GM12878 (cell line): ENCODE measurements at regions not wholly inside any gene's neighbourhood (a gene's known extent, or its start where the extent isn't known, plus 50 kb on each side); places are given as distances from the start of the nearest gene placed in this dataset.

Experiments used
- ATAC-seq: fragments of 200-7000 bp; cut with Tn5 transposase; 3 replicates; pipeline ENCODE4 v1.9.1; 2020; ENCODE audit warnings: mild to moderate bottlenecking, moderate library complexity
- BruUV-seq: library from RNA; stranded (reverse); fragments of 400-500 nt; replicated peaks from 2 replicates; lab custom pipeline; 2021; lab: Mats Ljungman, UMichigan
- CTCF ChIA-PET: fragments of 300-600 bp; sonication (Branson Sonifier 250); formaldehyde crosslinking; extraction: SDS; loops from one replicate; lab custom pipeline; 2021; ENCODE audit warnings: inconsistent platforms; lab: Yijun Ruan, JAX
- POLR2A ChIA-PET: fragments of 350-600 bp; formaldehyde crosslinking; extraction: SDS; loops from one replicate; lab custom pipeline; 2021; ENCODE audit warnings: inconsistent platforms; lab: Charles Lee
- RAD21 ChIA-PET: fragments of 300-600 bp; sonication (Branson Sonifier 250); formaldehyde crosslinking; loops from one replicate; lab custom pipeline; 2023; ENCODE audit warnings: antibody characterized with exemption; ENCODE audit not compliant: unreplicated experiment; lab: Charles Lee
- SMC1A ChIA-PET: fragments of 300-600 bp; sonication (Branson Sonifier 250); formaldehyde crosslinking; loops from one replicate; lab custom pipeline; 2023; ENCODE audit not compliant: unreplicated experiment, uncharacterized antibody; lab: Charles Lee
- DNase-seq: peaks from one replicate; pipeline ENCODE4 v3.0.0-alpha.2; 2011; ENCODE audit warnings: low read depth, low spot score
- FAIRE-seq: peaks from 3 replicates; lab custom pipeline; 2011; peaks lifted over from hg19 to GRCh38; lab: Jason Lieb, UNC
- H2AFZ ChIP-seq: 2 replicates; pipeline ENCODE4 v1.6.0; 2011; ENCODE audit warnings: low read depth, low read length, control low read depth; ENCODE audit not compliant: control insufficient read depth
- H3K27ac ChIP-seq: 2 replicates; pipeline ENCODE4 v1.5.1; 2011; ENCODE audit warnings: control low read depth; ENCODE audit not compliant: control insufficient read depth, insufficient read depth
- H3K27me3 ChIP-seq, 2 experiments: replicated peaks in 1 of 2; 2 replicates each; pipeline versions ENCODE4 v1.6.0 to v1.6.1; 2011; ENCODE audit warnings: low read length in 1 of 2; ENCODE audit not compliant: control insufficient read depth in 2 of 2, insufficient read depth in 2 of 2
- H3K36me3 ChIP-seq, 2 experiments: 2 replicates each; pipeline ENCODE4 v1.5.1; 2011; ENCODE audit warnings: low read length in 1 of 2; ENCODE audit not compliant: control insufficient read depth in 2 of 2, insufficient read depth in 2 of 2
- H3K4me1 ChIP-seq: 2 replicates; pipeline ENCODE4 v1.6.1; 2011; ENCODE audit warnings: mild to moderate bottlenecking, low read length, moderate library complexity, mixed read lengths; ENCODE audit not compliant: control insufficient read depth, insufficient read depth
- H3K4me2 ChIP-seq: 2 replicates; pipeline ENCODE4 v1.6.0; 2011; ENCODE audit warnings: control low read depth; ENCODE audit not compliant: control insufficient read depth, insufficient read depth
- H3K4me3 ChIP-seq: fragments of 200-600 bp; sonication (generic); 2 replicates; pipeline ENCODE4 v1.5.1; 2016
- H3K79me2 ChIP-seq: 2 replicates; pipeline ENCODE4 v1.6.0; 2011; ENCODE audit warnings: low read length; ENCODE audit not compliant: control insufficient read depth, insufficient read depth
- H3K9ac ChIP-seq: 2 replicates; pipeline ENCODE4 v1.8.0; 2011; ENCODE audit warnings: low read length, control low read depth, mixed read lengths; ENCODE audit not compliant: control insufficient read depth, insufficient read depth
- H3K9me3 ChIP-seq: replicated peaks from 3 replicates; pipeline ENCODE4 v1.5.1; 2011; ENCODE audit warnings: mild to moderate bottlenecking, low read length; ENCODE audit not compliant: control insufficient read depth, insufficient read depth
- H4K20me1 ChIP-seq: 2 replicates; pipeline ENCODE4 v1.6.0; 2011; ENCODE audit not compliant: control insufficient read depth, insufficient read depth
- BHLHE40 ChIP-seq, 2 experiments: fragments of 450-650 bp in 1 of 2; IDR thresholded peaks; 2 replicates each; pipeline ENCODE4 v1.6.1; 2011 to 2017; ENCODE audit warnings: low read depth in 2 of 2, borderline replicate concordance in 1 of 2, improper control_type of control experiment in 1 of 2, low read length in 1 of 2, mild to moderate bottlenecking in 1 of 2
- CBX5 ChIP-seq: sonication (generic); IDR thresholded peaks from 2 replicates; pipeline ENCODE4 v1.6.1; 2016; ENCODE audit warnings: low read depth, moderate library complexity, mild to moderate bottlenecking, inconsistent platforms
- CTCF ChIP-seq, 3 experiments: IDR thresholded peaks in 2 of 3; conservative IDR thresholded peaks in 1 of 3; 2 replicates each; pipeline ENCODE4 v1.5.1; 2011; ENCODE audit warnings: low read depth in 3 of 3, low read length in 3 of 3, mild to moderate bottlenecking in 3 of 3, control low read depth in 2 of 3, moderate library complexity in 2 of 3, inconsistent platforms in 1 of 3, mixed read lengths in 1 of 3; ENCODE audit not compliant: control insufficient read depth in 2 of 3, insufficient read depth in 1 of 3; ENCODE audit errors: extremely low read depth in 1 of 3
- EP300 ChIP-seq, 2 experiments: fragments of 150-350 bp in 1 of 2; IDR thresholded peaks; 2 replicates each; pipeline ENCODE4 v1.6.1; 2011 to 2012; ENCODE audit warnings: low read depth in 2 of 2, low read length in 2 of 2, borderline replicate concordance in 1 of 2, improper control_type of control experiment in 1 of 2, inconsistent platforms in 1 of 2; ENCODE audit not compliant: control insufficient read depth in 1 of 2
- ETV6 ChIP-seq, 2 experiments: fragments of 450-650 bp in 1 of 2; IDR thresholded peaks in 1 of 2; conservative IDR thresholded peaks in 1 of 2; 2 replicates each; pipeline ENCODE4 v1.6.1; 2014; ENCODE audit warnings: antibody characterized with exemption in 1 of 2, borderline replicate concordance in 1 of 2, low read depth in 1 of 2, mild to moderate bottlenecking in 1 of 2, moderate library complexity in 1 of 2
- KLF5 ChIP-seq: fragments of 450-650 bp; IDR thresholded peaks from 2 replicates; pipeline ENCODE4 v1.6.1; 2014; ENCODE audit warnings: mild to moderate bottlenecking; ENCODE audit not compliant: partially characterized antibody
- MEF2B ChIP-seq: fragments of 450-650 bp; IDR thresholded peaks from 2 replicates; pipeline ENCODE4 v1.6.1; 2018; ENCODE audit warnings: mild to moderate bottlenecking, moderate library complexity; ENCODE audit not compliant: partially characterized antibody, poor library complexity, severe bottlenecking
- NR2C1 ChIP-seq: fragments of 450-650 bp; IDR thresholded peaks from 2 replicates; pipeline ENCODE4 v1.6.1; 2017; ENCODE audit warnings: antibody characterized with exemption, mild to moderate bottlenecking, moderate library complexity
- NRF1 ChIP-seq: conservative IDR thresholded peaks from 2 replicates; pipeline ENCODE4 v1.6.1; 2011; ENCODE audit warnings: mild to moderate bottlenecking, low read depth, low read length, improper control_type of control experiment
- PML ChIP-seq: IDR thresholded peaks from 2 replicates; pipeline ENCODE4 v1.6.1; 2012; ENCODE audit warnings: low read length, inconsistent platforms
- POLR2A ChIP-seq: IDR thresholded peaks from 2 replicates; pipeline ENCODE4 v1.6.1; 2011; ENCODE audit warnings: low read depth, mild to moderate bottlenecking, low read length
- TCF3 ChIP-seq: IDR thresholded peaks from 2 replicates; pipeline ENCODE4 v1.6.1; 2012; ENCODE audit warnings: low read depth, mild to moderate bottlenecking, low read length, borderline replicate concordance; ENCODE audit not compliant: insufficient read depth
- YBX1 ChIP-seq: fragments of 450-650 bp; IDR thresholded peaks from 2 replicates; pipeline ENCODE4 v1.6.1; 2016; ENCODE audit warnings: antibody characterized with exemption
- WGBS: methylation state at CpG from one replicate; pipeline ENCODE4 v1.1.6; 2016; ENCODE audit warnings: low lambda C conversion rate; ENCODE audit not compliant: insufficient replicate concordance, insufficient coverage; ENCODE audit errors: missing lambda C conversion rate; 5-methylcytosine and 5-hydroxymethylcytosine counted together
- in situ Hi-C: fragments of 300-500 bp; cut with MboI; formaldehyde crosslinking; loops from 9 replicates; pipeline ENCODE4 v1.14.3; 2018; ENCODE audit warnings: mixed read lengths
- intact Hi-C: fragments of 100-400 bp; cut with micrococcal nuclease; formaldehyde crosslinking; loops from one replicate; pipeline ENCODE4 v1.14.2; 2022; ENCODE audit not compliant: unreplicated experiment

GRCh38 chr13:109900320-109900719, 113.9 kb upstream of the IRS2 start:
- DNase-seq (no peak), FAIRE-seq (no peak), ATAC-seq (no peak)
- no peaks in the 10 kb centered on the region for H3K9me3 ChIP-seq
- no TSS peak for BruUV-seq
- ChIA-PET SMC1A (no interaction called here), POLR2A (no interaction called here), CTCF (no interaction called here)
- no peak overlapping the region for H3K27ac ChIP-seq
- no peaks in the 10 kb centered on the region for H3K27me3 ChIP-seq
- H3K36me3 ChIP-seq, result no peaks in the 10 kb centered on the region
- H4K20me1 ChIP-seq, result no peaks in the 10 kb centered on the region
- no peaks in the 10 kb centered on the region for H3K4me1 ChIP-seq
- intact Hi-C loops (no loop called here), in situ Hi-C loops (no loop called here)
- no peaks in the 10 kb centered on the region for H3K79me2 ChIP-seq
- no peak for TF ChIP-seq BHLHE40 (IDR thresholded peaks at IDR 0.05; ENCODE audit: borderline replicate concordance in 1 of 2, low read depth in 2 of 2, low read length in 1 of 2)
- no peak for TF ChIP-seq TCF3
- TF ChIP-seq NR2C1, result no peak
- TF ChIP-seq MEF2B, result no peak
- no peak for TF ChIP-seq ETV6 (conservative IDR thresholded peaks at IDR 0.05 in 1 of 2, IDR thresholded peaks at IDR 0.05 in 1 of 2; ENCODE audit: borderline replicate concordance in 1 of 2, low read depth in 1 of 2)
- no peak for TF ChIP-seq PML
- TF ChIP-seq KLF5, result no peak
- no peak for TF ChIP-seq YBX1
- TF ChIP-seq CTCF (IDR thresholded peaks at IDR 0.05 in 2 of 3, conservative IDR thresholded peaks at IDR 0.05 in 1 of 3; ENCODE audit: control insufficient read depth in 2 of 3, extremely low read depth in 1 of 3, insufficient read depth in 1 of 3, low read depth in 3 of 3, low read length in 3 of 3), result no peak
- TF ChIP-seq EP300 (IDR thresholded peaks at IDR 0.05; ENCODE audit: borderline replicate concordance in 1 of 2, control insufficient read depth in 1 of 2, low read depth in 2 of 2, low read length in 2 of 2), result no peak
- no peak for TF ChIP-seq CBX5
- no peak for TF ChIP-seq POLR2A
- TF ChIP-seq NRF1, result no peak
- TF ChIP-seq, all 136 proteins: peak for 0
- Histone ChIP-seq H2AFZ (no peak overlapping the region), H3K9ac (no peak overlapping the region), H3K4me2 (no peak overlapping the region), H3K4me3 (no peak overlapping the region)
- RAD21 ChIA-PET, result no interaction called here
- 5% methylated on average over 6 of the region's 6 CpGs for WGBS
